Fibroblast of the aortic adventitia (primary cell): ENCODE measurements at regions not wholly inside any gene's neighbourhood (a gene's known extent, or its start where the extent isn't known, plus 50 kb on each side); places are given as distances from the start of the nearest gene placed in this dataset.

Source experiments
- DNase-seq: peaks from one replicate; pipeline ENCODE4 v3.0.0-alpha.2; 2010; ENCODE audit warnings: low read depth
- H3K4me3 ChIP-seq: 2 replicates; pipeline ENCODE4 v1.5.1; 2011; ENCODE audit warnings: low read depth, mild to moderate bottlenecking, control low read depth, low read length, moderate library complexity
- CTCF ChIP-seq: IDR thresholded peaks from 2 replicates; pipeline ENCODE4 v1.5.1; 2011; ENCODE audit warnings: mild to moderate bottlenecking, low read length, control low read depth, inconsistent platforms; ENCODE audit not compliant: insufficient read depth

GRCh38 chr13:73273745-73274144, 214.9 kb downstream of the KLF5 start:
- peak; percentile 76 for DNase-seq
- no peak overlapping the region for H3K4me3 ChIP-seq
- TF ChIP-seq CTCF: no peak

DNA sequence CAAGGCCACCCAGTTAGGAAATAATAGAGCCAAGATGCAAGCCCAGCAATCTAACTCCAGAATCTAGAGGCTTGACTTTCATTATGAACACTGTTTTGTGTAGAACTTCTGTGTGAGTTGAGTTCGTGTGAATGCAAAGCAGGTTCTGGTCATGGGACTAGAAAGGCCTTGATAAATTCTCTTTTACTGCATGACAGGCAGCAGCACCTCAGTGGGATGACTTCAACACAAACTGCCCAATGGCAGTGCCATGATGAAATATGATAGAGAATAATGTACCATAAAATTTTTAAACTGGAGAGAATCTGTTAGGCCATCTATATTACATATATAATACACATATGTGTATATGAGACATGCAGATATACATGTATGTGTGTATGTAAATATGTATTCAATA, 214.5 kb downstream of the KLF5 start:
- no peak for DNase-seq
- H3K4me3 ChIP-seq: no peak overlapping the region

GRCh38 chr13:73272831-73273230, 214.0 kb downstream of the KLF5 start:
- no peak overlapping the region for H3K4me3 ChIP-seq
- TF ChIP-seq CTCF: no peak
- DNase-seq: no peak

More for the DNA sequence above, 214.5 kb downstream of the KLF5 start:
- no peak for TF ChIP-seq CTCF

DNA sequence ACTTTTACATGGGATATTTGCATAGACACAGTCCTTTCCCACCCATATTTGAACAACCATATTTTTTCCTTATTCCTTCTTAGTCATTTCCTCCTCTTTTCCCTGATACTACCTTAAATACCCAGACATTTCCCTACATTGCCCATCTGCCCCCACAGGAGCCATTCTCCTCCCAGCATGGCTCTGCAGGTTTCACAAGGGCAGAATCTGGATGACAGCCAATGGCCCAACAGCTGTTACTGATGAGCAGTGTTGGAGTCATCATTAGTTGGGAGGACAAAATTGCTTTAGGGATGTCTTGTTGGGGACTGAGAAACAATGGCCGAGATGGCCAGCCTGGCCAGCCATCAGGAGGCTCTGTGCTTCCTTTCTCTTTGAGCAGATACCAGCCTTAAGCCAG, 209.5 kb downstream of the KLF5 start:
- TF ChIP-seq CTCF: no peak
- peak; percentile 34 for DNase-seq
- no peak overlapping the region for H3K4me3 ChIP-seq

DNA sequence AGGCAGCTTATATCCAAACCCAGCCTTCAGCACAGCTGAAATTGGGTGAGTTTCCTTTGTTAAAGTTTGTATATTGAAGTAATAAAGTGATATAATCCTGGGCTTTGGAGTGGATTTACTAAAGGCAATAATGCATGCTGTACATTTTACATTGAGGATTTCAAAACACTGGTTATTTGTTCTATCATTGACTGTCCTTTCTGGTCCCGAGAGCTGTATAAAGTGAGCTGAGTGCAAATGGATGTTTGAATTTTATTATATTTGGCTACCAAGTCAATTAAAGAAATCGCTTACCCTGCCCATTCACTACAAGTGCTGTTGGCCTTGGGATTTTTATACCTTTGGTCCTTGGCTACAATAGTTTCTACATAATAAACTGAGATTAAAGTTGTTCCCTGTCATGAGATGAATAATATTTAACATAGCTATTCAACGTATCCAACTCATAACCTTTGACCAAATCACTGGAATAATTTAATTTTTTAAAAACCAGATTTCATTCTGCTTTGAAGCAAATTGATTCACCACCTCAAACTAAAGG, 207.9 kb downstream of the KLF5 start:
- H3K4me3 ChIP-seq: no peak overlapping the region
- no peak for TF ChIP-seq CTCF
- DNase-seq: no peak

DNA sequence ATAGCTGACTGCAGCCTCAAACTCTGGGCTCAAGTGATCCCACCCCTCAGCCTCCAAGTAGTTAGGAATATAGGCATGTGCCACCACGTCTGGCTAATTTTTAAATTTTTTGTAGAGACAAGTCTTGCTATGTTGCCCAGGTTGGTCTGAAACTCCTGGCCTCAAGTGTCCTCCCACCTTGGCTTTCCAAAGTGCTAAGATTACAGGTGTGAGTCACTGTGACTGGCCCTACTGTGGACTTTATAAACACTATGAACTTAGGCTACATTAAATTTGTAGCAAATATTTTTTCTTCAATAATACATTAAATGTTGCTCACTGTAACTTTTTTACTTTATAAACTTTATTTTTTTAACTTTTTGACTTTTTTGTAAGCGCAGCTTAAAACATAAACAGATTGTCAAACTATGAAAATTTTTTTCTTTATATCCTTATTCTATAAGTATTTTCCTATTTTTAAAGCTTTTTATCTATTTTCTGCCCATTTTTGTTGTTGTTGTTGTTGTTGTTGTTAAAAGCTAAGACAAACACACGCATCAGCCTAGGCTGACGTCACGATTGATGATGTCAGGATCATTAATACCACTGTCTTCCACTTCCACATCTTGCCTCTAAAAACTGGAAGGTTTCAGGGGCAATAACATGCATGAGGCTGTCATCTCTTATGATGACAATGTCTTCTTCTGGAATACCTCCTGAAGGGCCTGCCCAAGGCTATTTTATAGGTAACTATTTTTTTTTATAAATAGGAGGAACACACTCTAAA, 204.2 kb downstream of the KLF5 start:
- TF ChIP-seq CTCF: no peak
- no peak overlapping the region for H3K4me3 ChIP-seq
- DNase-seq: no peak
